Right ventricle myocardium inferior (tissue), 1 donor: ENCODE measurements at regions not wholly inside any gene's neighbourhood (a gene's known extent, or its start where the extent isn't known, plus 50 kb on each side); places are given as distances from the start of the nearest gene placed in this dataset.
"Not testable (repeated sequence)": the region's sequence is repeated elsewhere in the genome, so short reads cannot be mapped to it uniquely, and the experiment has no call there.

ENCODE experiments used
- ATAC-seq: fragments of 200-7000 bp; cut with Tn5 transposase; one replicate; pipeline ENCODE4 v1.9.1; 2020; ENCODE audit warnings: mild to moderate bottlenecking, moderate library complexity
- DNase-seq: peaks from one replicate; pipeline ENCODE4 v3.0.0; 2021; ENCODE audit errors: missing footprints
- intact Hi-C: fragments of 100-400 bp; cut with DNase I; formaldehyde crosslinking; loops from one replicate; pipeline ENCODE4 v1.11.0; 2022
- donor health status: DM: no; HTN: yes; CAD: no; lungs with severe emphysema.

- no peak for ATAC-seq
Observed at GRCh38 chr17:70699408-70699807, 530.1 kb downstream of the KCNJ2 start.

GRCh38 chr17:70702683-70703255, 533.4 kb downstream of the KCNJ2 start:
- DNase-seq (no peak), ATAC-seq (no peak)
- intact Hi-C loops, result no loop called here

More at GRCh38 chr17:70699408-70699807, 530.1 kb downstream of the KCNJ2 start:
- intact Hi-C loops, result no loop called here
- DNase-seq, result no peak

- intact Hi-C loops, result no loop called here
- DNase-seq (no peak), ATAC-seq (no peak)
Observed at GRCh38 chr17:70709596-70709995, 540.3 kb downstream of the KCNJ2 start.

GRCh38 chr17:70713694-70714093, 544.4 kb downstream of the KCNJ2 start:
- ATAC-seq, result no peak
- no peak for DNase-seq
- intact Hi-C loops, result no loop called here

GRCh38 chr17:70716551-70716950, 547.2 kb downstream of the KCNJ2 start:
- ATAC-seq, result no peak
- intact Hi-C loops, result no loop called here
- no peak for DNase-seq

GRCh38 chr17:70717042-70717441, 547.7 kb downstream of the KCNJ2 start:
- intact Hi-C loops, result no loop called here
- no peak for ATAC-seq
- no peak for DNase-seq

GRCh38 chr17:70736375-70736957, 567.1 kb downstream of the KCNJ2 start:
- ATAC-seq (no peak), DNase-seq (no peak)
- intact Hi-C loops, result no loop called here

- intact Hi-C loops, result no loop called here
- no peak for DNase-seq
- no peak for ATAC-seq
Observed at GRCh38 chr17:70739065-70739464, 569.7 kb downstream of the KCNJ2 start.

GRCh38 chr17:70746574-70746973, 577.2 kb downstream of the KCNJ2 start:
- intact Hi-C loops, ATAC-seq, DNase-seq: not testable (repeated sequence)

GRCh38 chr17:70750983-70751382, 581.7 kb downstream of the KCNJ2 start:
- intact Hi-C loops, result no loop called here
- no peak for ATAC-seq

GRCh38 chr17:70752461-70752860, 583.1 kb downstream of the KCNJ2 start:
- DNase-seq, result peak; percentile 53
- intact Hi-C loops, ATAC-seq: not testable (repeated sequence)

More at GRCh38 chr17:70750983-70751382, 581.7 kb downstream of the KCNJ2 start:
- DNase-seq, result no peak

- intact Hi-C loops, result no loop called here
- DNase-seq, result no peak
- ATAC-seq, result no peak
Observed at GRCh38 chr17:70752966-70753467, 583.7 kb downstream of the KCNJ2 start.

- ATAC-seq (no peak), DNase-seq (no peak)
- intact Hi-C loops, result no loop called here
Observed at GRCh38 chr17:70763018-70763417, 593.7 kb downstream of the KCNJ2 start.

- ATAC-seq, result no peak
- intact Hi-C loops, result no loop called here
- no peak for DNase-seq
Observed at GRCh38 chr17:70767102-70767701, 597.9 kb downstream of the KCNJ2 start.

- intact Hi-C loops, result no loop called here
- ATAC-seq, result no peak
- DNase-seq, result no peak
Observed at GRCh38 chr17:70769956-70770355, 600.6 kb downstream of the KCNJ2 start.

- intact Hi-C loops, result no loop called here
- DNase-seq, result no peak
- ATAC-seq, result no peak
Observed at GRCh38 chr17:70771804-70772386, 602.6 kb downstream of the KCNJ2 start.

- DNase-seq, result no peak
- intact Hi-C loops, result no loop called here
- ATAC-seq, result no peak
Observed at GRCh38 chr17:70772761-70773160, 603.4 kb downstream of the KCNJ2 start.

GRCh38 chr17:70773258-70773657, 603.9 kb downstream of the KCNJ2 start:
- DNase-seq (no peak), ATAC-seq (no peak)
- intact Hi-C loops, result no loop called here

- DNase-seq (no peak), ATAC-seq (no peak)
- intact Hi-C loops, result no loop called here
Observed at GRCh38 chr17:70774339-70775117, 605.2 kb downstream of the KCNJ2 start.
